ENCODE measurements at regions not wholly inside any gene's neighbourhood (a gene's known extent, or its start where the extent isn't known, plus 50 kb on each side); places are given as distances from the start of the nearest gene placed in this dataset.

- no peaks in the 10 kb centered on the region for H3K9me3 ChIP-seq
- H3K27ac ChIP-seq: peak overlapping the region; percentile 69
- DNase-seq (ENCODE audit: extremely low spot score in 2 of 2): no peak
- no peak for TF ChIP-seq POLR2AphosphoS5 (IDR thresholded peaks at IDR 0.05; ENCODE audit: insufficient read depth in 1 of 2, low read depth in 1 of 2)
- TF ChIP-seq CTCF (IDR thresholded peaks at IDR 0.05): no peak
- TF ChIP-seq POLR2A (IDR thresholded peaks at IDR 0.05): no peak
- intact Hi-C loops (cut with DNase I): no loop called here
- no peaks in the 10 kb centered on the region for H3K36me3 ChIP-seq
- H3K27me3 ChIP-seq: no peaks in the 10 kb centered on the region
- peaks cover 49% of the 10 kb centered on the region for H3K4me1 ChIP-seq
- H3K4me3 ChIP-seq: no peak overlapping the region
Measured at GRCh38 chr12:46462641-46463355, 90.2 kb upstream of the SLC38A2 start.

DNA sequence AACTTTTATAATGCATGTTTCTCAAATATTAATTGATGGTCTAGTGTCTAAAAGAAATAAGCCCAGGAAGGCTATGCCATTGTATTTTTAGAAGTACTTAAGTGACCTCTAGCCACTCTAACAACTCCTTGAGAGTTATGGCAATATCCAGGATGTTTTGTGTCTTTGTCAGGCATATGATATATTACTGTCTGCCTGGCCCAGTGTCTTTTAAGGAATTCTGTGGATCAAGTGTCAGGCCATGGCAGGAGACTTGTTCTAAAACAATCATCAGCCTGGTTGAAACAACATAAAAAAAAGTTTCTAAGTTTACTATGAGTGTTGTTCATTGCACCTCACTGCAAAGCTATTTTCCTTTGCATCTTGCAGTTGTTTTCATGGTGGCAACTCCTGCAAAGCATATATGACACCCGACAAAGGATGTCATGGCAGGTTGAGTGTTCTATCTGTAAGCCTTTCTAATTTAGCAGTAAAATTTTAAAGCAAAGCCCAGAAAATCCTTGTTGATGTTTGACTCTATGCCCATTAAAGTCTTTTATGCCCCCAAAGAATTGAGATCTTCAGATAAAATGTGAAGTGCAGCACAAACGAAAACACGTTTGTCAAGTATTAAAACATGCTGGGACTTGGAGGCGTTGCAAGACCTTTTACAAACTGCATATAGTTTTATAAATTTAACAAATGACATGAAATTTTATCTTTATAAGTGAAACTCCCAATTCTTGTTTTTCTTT lies 89.5 kb upstream of the SLC38A2 start:
- TF ChIP-seq POLR2A (IDR thresholded peaks at IDR 0.05): no peak
- no peak for TF ChIP-seq POLR2AphosphoS5 (IDR thresholded peaks at IDR 0.05; ENCODE audit: insufficient read depth in 1 of 2, low read depth in 1 of 2)
- no peak for TF ChIP-seq CTCF (IDR thresholded peaks at IDR 0.05)
- no peak for DNase-seq (ENCODE audit: extremely low spot score in 2 of 2)

GRCh38 chr12:46461459-46461858 lies 88.9 kb upstream of the SLC38A2 start:
- Histone ChIP-seq H3K4me3 (no peak overlapping the region), H3K9me3 (no peaks in the 10 kb centered on the region), H3K36me3 (no peaks in the 10 kb centered on the region), H3K4me1 (peaks cover 56% of the 10 kb centered on the region), H3K27ac (peak overlapping the region; percentile 69), H3K27me3 (no peaks in the 10 kb centered on the region)
- no peak for DNase-seq (ENCODE audit: extremely low spot score in 2 of 2)
- intact Hi-C loops (cut with DNase I): no loop called here
- TF ChIP-seq POLR2A (IDR thresholded peaks at IDR 0.05): no peak
- TF ChIP-seq POLR2AphosphoS5 (IDR thresholded peaks at IDR 0.05; ENCODE audit: insufficient read depth in 1 of 2, low read depth in 1 of 2): no peak
- TF ChIP-seq CTCF (IDR thresholded peaks at IDR 0.05): no peak

More for the DNA sequence above, 89.5 kb upstream of the SLC38A2 start:
- Histone ChIP-seq H3K36me3 (no peaks in the 10 kb centered on the region), H3K9me3 (no peaks in the 10 kb centered on the region), H3K4me3 (no peak overlapping the region), H3K27me3 (no peaks in the 10 kb centered on the region), H3K4me1 (peaks cover 50% of the 10 kb centered on the region), H3K27ac (peak overlapping the region; percentile 69)
- intact Hi-C loops (cut with DNase I): no loop called here

- Histone ChIP-seq H3K36me3 (no peaks in the 10 kb centered on the region), H3K4me1 (peaks cover 63% of the 10 kb centered on the region), H3K4me3 (no peak overlapping the region), H3K27ac (peak overlapping the region; percentile 7), H3K27me3 (no peaks in the 10 kb centered on the region), H3K9me3 (no peaks in the 10 kb centered on the region)
- TF ChIP-seq POLR2AphosphoS5 (IDR thresholded peaks at IDR 0.05; ENCODE audit: insufficient read depth in 1 of 2, low read depth in 1 of 2) (no peak), POLR2A (IDR thresholded peaks at IDR 0.05) (no peak)
- DNase-seq (ENCODE audit: extremely low spot score in 2 of 2): no peak
- intact Hi-C loops (cut with DNase I): no loop called here
Measured at GRCh38 chr12:46460682-46461210, 88.2 kb upstream of the SLC38A2 start.

DNA sequence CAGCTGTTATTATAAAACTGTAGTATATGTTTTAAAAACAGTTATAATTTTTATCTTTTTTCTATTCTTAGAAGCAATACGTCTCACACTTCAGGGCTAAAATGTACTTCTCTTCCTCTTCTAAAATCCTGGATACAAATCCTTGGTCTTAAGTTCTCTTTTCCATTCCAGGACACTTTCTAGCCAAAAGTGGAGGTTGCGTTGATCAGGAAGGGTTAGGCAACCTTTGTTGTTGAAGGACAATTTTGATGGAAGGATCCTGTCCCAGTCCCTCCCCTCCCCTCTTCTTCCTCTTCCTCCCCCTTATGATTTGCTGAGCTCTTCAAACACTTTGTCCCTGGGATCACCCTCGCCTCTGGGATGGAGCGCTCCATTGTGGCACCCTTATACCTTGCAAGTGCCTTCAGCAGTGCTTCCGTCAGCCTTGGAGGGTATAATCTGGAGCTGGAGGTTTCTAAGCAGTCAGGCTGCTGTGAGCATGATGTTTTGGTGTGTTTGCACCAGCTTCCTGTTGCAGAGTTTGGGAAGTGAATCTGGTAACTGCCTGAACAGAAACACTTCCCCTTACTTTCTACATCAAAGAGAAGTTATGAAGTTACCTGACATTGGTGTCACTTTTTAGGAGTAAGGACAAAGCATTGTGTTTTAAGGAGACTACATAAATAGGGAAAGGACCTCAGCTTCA lies 87.4 kb upstream of the SLC38A2 start:
- intact Hi-C loops (cut with DNase I): no loop called here

More for the DNA sequence above, 87.4 kb upstream of the SLC38A2 start:
- Histone ChIP-seq H3K4me3 (no peak overlapping the region), H3K36me3 (no peaks in the 10 kb centered on the region), H3K9me3 (no peaks in the 10 kb centered on the region), H3K27ac (peak overlapping the region; percentile 1), H3K4me1 (peaks cover 71% of the 10 kb centered on the region), H3K27me3 (no peaks in the 10 kb centered on the region)
- TF ChIP-seq POLR2AphosphoS5 (IDR thresholded peaks at IDR 0.05; ENCODE audit: insufficient read depth in 1 of 2, low read depth in 1 of 2) (no peak), CTCF (IDR thresholded peaks at IDR 0.05) (no peak), POLR2A (IDR thresholded peaks at IDR 0.05) (no peak)
- DNase-seq (ENCODE audit: extremely low spot score in 2 of 2): no peak

All from vagina (tissue), 2 donors.